ENCODE measurements at regions not wholly inside any gene's neighbourhood (a gene's known extent, or its start where the extent isn't known, plus 50 kb on each side); places are given as distances from the start of the nearest gene placed in this dataset.
A peak's percentile ranks its signal among the peaks of the same experiment; 100 is the strongest.

DNA sequence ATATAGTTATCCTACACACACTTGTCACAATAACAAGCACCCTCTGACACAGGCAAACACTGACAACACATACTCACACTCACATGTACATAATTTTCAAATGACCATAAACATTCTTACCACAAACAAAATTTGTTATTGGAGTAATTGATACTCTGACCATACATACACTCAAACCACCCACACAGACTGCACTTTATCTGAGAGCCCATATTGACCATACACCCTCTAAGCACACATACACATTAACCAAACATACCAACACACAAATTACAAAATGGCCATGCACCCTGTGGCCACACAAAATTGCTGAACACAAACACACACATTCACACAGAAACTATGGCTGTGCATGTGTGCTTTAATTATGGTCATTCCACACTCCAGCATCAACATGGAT, 79.1 kb upstream of the FAM120A start:
- in situ Hi-C loops (cut with MboI; ENCODE audit: low pct_unique_long_range_greater_than_20kb in 2 of 9, low sequenced_read_pairs in 9 of 9, unreplicated experiment in 9 of 9), result no loop called here
- no peak for ATAC-seq (replicated peaks in 6 of 8)
- Histone ChIP-seq H3K27ac (no peak overlapping the region), H3K4me3 (no peak overlapping the region), H3K4me1 (replicated peaks in 1 of 2) (no peaks in the 10 kb centered on the region)

DNA sequence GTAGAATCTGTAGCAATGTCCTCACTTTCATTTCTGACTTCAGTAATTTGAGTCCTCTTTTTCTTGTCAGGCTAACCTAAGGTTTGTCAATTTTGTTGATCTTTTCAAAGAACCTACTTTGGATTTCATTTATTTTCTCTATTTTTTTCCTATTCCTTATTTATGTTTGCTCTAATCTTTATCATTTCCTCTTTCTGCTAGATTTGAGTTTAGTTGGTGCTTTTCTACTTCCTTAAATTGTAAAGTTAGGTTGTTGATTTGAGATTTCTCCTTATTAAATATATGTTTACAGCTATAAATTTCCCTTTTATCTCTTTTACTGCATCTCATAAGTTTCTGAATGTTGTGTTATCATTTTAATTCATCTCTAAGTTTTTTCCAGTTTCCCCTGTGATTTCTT, 75.1 kb upstream of the FAM120A start:
- no peak overlapping the region for H3K27ac ChIP-seq
- ATAC-seq (replicated peaks in 6 of 8), result no peak
- H3K4me1 ChIP-seq (replicated peaks in 1 of 2), result no peaks in the 10 kb centered on the region
- no peak overlapping the region for H3K4me3 ChIP-seq
- in situ Hi-C loops (cut with MboI; ENCODE audit: low pct_unique_long_range_greater_than_20kb in 2 of 9, low sequenced_read_pairs in 9 of 9, unreplicated experiment in 9 of 9), result no loop called here

GRCh38 chr9:93378276-93378675, 73.2 kb upstream of the FAM120A start:
- in situ Hi-C loops (cut with MboI; ENCODE audit: low pct_unique_long_range_greater_than_20kb in 2 of 9, low sequenced_read_pairs in 9 of 9, unreplicated experiment in 9 of 9), result no loop called here
- Histone ChIP-seq H3K27ac (no peak overlapping the region), H3K4me3 (no peak overlapping the region), H3K4me1 (replicated peaks in 1 of 2) (no peaks in the 10 kb centered on the region)
- ATAC-seq (replicated peaks in 6 of 8), result no peak
- 10 to 100% (median 62%) methylated on average over 1 to 3 of the region's 6 CpGs; no CpG with 5 or more reads in 6 of the 10 experiments for WGBS, 10 experiments

GRCh38 chr9:93379051-93379450, 72.4 kb upstream of the FAM120A start:
- 60 to 100% (median 94%) methylated on average over 1 of the region's 1 CpG; no CpG with 5 or more reads in 6 of the 10 experiments for WGBS, 10 experiments

GRCh38 chr9:93380410-93381060, 71.0 kb upstream of the FAM120A start:
- Histone ChIP-seq H3K27ac (no peak overlapping the region), H3K4me1 (replicated peaks in 1 of 2) (no peaks in the 10 kb centered on the region), H3K4me3 (no peak overlapping the region)
- WGBS, 10 experiments, result 0 to 90% (median 42%) methylated on average over 1 to 3 of the region's 3 CpGs; no CpG with 5 or more reads in 4 of the 10 experiments
- ATAC-seq (replicated peaks in 6 of 8), result no peak
- in situ Hi-C loops (cut with MboI; ENCODE audit: low pct_unique_long_range_greater_than_20kb in 2 of 9, low sequenced_read_pairs in 9 of 9, unreplicated experiment in 9 of 9), result no loop called here

More at GRCh38 chr9:93379051-93379450, 72.4 kb upstream of the FAM120A start:
- in situ Hi-C loops (cut with MboI; ENCODE audit: low pct_unique_long_range_greater_than_20kb in 2 of 9, low sequenced_read_pairs in 9 of 9, unreplicated experiment in 9 of 9), result no loop called here
- no peak for ATAC-seq (replicated peaks in 6 of 8)
- Histone ChIP-seq H3K4me3 (no peak overlapping the region), H3K27ac (no peak overlapping the region), H3K4me1 (replicated peaks in 1 of 2) (no peaks in the 10 kb centered on the region)

DNA sequence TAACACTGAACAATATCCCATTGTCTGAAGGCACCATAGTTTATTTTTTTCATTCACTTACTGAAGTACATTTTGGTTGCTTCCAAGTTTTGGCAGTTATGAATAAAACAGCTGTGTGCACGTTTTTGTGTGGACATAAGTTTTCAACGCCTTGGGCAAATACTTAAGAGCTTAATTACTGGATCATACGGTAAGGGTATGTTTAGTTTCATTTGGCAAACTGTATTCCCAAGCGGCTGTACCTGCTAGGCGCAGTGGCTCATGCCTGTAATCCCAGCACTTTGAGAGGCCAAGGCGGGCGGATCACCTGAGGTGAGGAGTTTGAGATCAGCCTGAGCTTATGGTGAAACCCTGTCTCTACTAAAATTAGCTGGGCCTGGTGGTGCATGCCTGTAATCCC, 63.7 kb upstream of the FAM120A start:
- in situ Hi-C loops (cut with MboI; ENCODE audit: low pct_unique_long_range_greater_than_20kb in 2 of 9, low sequenced_read_pairs in 9 of 9, unreplicated experiment in 9 of 9), result no loop called here
- Histone ChIP-seq H3K4me3 (no peak overlapping the region), H3K4me1 (replicated peaks in 1 of 2) (no peaks in the 10 kb centered on the region), H3K27ac (no peak overlapping the region)
- no peak for ATAC-seq (replicated peaks in 6 of 8)
- 42 to 83% (median 74%) methylated on average over 1 to 7 of the region's 7 CpGs; no CpG with 5 or more reads in 2 of the 10 experiments for WGBS, 10 experiments

DNA sequence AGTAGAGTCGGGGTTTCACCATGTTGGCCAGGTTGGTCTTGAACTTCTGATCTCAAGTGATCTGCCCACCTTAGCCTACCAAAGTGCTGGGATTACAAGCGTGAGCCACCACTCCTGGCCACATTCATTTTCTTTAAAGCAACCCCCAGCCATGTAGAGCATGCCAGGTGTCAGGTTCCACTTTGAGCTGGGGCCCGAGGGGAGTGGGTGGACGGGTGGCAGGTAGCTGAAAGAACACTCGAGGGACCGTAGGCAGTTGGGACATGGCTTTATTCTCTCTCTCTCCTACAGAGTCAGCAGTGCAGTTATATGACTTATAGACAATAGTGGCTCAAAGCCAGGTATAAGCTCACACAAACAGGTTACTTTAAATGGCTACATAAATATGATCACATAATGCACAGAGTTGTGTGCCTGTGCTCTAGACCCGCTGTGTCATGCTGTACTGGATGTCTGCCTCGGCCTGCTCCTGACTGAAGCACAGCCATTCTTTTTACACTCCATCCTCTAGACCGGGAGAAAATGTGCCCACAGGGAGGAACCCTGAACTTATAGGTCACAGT, 60.5 kb upstream of the FAM120A start:
- WGBS, 10 experiments, result 0 to 80% (median 60%) methylated on average over 1 to 7 of the region's 9 CpGs; no CpG with 5 or more reads in 1 of the 10 experiments
- Histone ChIP-seq H3K4me3 (no peak overlapping the region), H3K27ac (no peak overlapping the region), H3K4me1 (replicated peaks in 1 of 2) (no peaks in the 10 kb centered on the region)
- ATAC-seq (replicated peaks in 6 of 8), result peak in 1 of 8 experiments; percentile 14
- in situ Hi-C loops (cut with MboI; ENCODE audit: low pct_unique_long_range_greater_than_20kb in 2 of 9, low sequenced_read_pairs in 9 of 9, unreplicated experiment in 9 of 9), result no loop called here

- H3K4me3 ChIP-seq, result no peak overlapping the region
- 0 to 92% (median 58%) methylated on average over 1 to 4 of the region's 6 CpGs; no CpG with 5 or more reads in 5 of the 10 experiments for WGBS, 10 experiments
- no peaks in the 10 kb centered on the region for H3K4me1 ChIP-seq (replicated peaks in 1 of 2)
- in situ Hi-C loops (cut with MboI; ENCODE audit: low pct_unique_long_range_greater_than_20kb in 2 of 9, low sequenced_read_pairs in 9 of 9, unreplicated experiment in 9 of 9), result no loop called here
- no peak overlapping the region for H3K27ac ChIP-seq
- ATAC-seq (replicated peaks in 6 of 8), result no peak
Observed at GRCh38 chr9:93391898-93392297, 59.6 kb upstream of the FAM120A start.

DNA sequence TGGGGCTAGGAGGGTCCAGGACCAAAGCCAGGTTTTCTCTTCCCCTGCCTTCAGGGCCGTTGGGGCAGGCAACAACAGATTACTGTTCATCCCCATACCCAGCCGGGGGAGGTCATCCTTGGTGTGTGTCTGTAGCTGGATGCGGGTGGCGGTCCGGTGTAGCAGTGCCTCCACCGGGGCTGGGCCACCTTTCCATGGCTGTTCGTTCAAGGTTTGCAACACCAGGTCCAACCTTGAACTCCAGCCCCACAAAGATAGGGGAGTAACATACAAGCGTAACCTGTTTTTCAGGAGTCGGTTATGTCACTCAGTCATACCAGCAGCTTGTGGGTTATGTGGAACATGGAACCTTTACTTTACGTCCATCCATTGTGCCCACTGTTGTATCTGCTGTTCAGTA, 58.5 kb upstream of the FAM120A start:
- Histone ChIP-seq H3K27ac (no peak overlapping the region), H3K4me3 (no peak overlapping the region), H3K4me1 (replicated peaks in 1 of 2) (no peaks in the 10 kb centered on the region)
- no peak for ATAC-seq (replicated peaks in 6 of 8)
- 14 to 94% (median 70%) methylated on average over 1 to 8 of the region's 10 CpGs; no CpG with 5 or more reads in 4 of the 10 experiments for WGBS, 10 experiments
- in situ Hi-C loops (cut with MboI; ENCODE audit: low pct_unique_long_range_greater_than_20kb in 2 of 9, low sequenced_read_pairs in 9 of 9, unreplicated experiment in 9 of 9), result no loop called here
